SJCRH30 (cell line): ENCODE measurements at regions not wholly inside any gene's neighbourhood (a gene's known extent, or its start where the extent isn't known, plus 50 kb on each side); places are given as distances from the start of the nearest gene placed in this dataset.
"Not testable (repeated sequence)": the region's sequence is repeated elsewhere in the genome, so short reads cannot be mapped to it uniquely, and the experiment has no call there.

ENCODE experiments used
- DNase-seq, 2 experiments: peaks; one replicate each; pipeline ENCODE4 v3.0.0-alpha.2; 2015 to 2020
- H3K27ac ChIP-seq: fragments of 250-450 bp; sonication (Bioruptor Pico); 2 replicates; pipeline ENCODE4 v1.5.1; 2020; ENCODE audit warnings: mild to moderate bottlenecking, moderate library complexity
- H3K27me3 ChIP-seq: fragments of 250-450 bp; sonication (Bioruptor Pico); 2 replicates; pipeline ENCODE4 v1.5.1; 2020; ENCODE audit warnings: mild to moderate bottlenecking, moderate library complexity
- H3K36me3 ChIP-seq: fragments of 250-450 bp; sonication (Bioruptor Pico); 2 replicates; pipeline ENCODE4 v1.5.1; 2020; ENCODE audit warnings: mild to moderate bottlenecking, moderate library complexity
- H3K4me1 ChIP-seq: fragments of 250-450 bp; sonication (Bioruptor Pico); 2 replicates; pipeline ENCODE4 v1.5.1; 2020; ENCODE audit warnings: mild to moderate bottlenecking, moderate library complexity
- H3K4me3 ChIP-seq: fragments of 250-450 bp; sonication (Bioruptor Pico); 2 replicates; pipeline ENCODE4 v1.5.1; 2020; ENCODE audit warnings: mild to moderate bottlenecking, moderate library complexity
- H3K9me3 ChIP-seq: fragments of 250-450 bp; sonication (Bioruptor Pico); replicated peaks from 2 replicates; pipeline ENCODE4 v1.5.1; 2020; ENCODE audit warnings: mild to moderate bottlenecking, moderate library complexity

- H3K9me3 ChIP-seq = no peaks in the 10 kb centered on the region
- H3K4me1 ChIP-seq = no peaks in the 10 kb centered on the region
- no peak overlapping the region for H3K27ac ChIP-seq
- H3K27me3 ChIP-seq = no peaks in the 10 kb centered on the region
- H3K36me3 ChIP-seq = no peaks in the 10 kb centered on the region
- peak; percentile 27 to 56 for DNase-seq
- H3K4me3 ChIP-seq = no peak overlapping the region
These were observed 59.6 kb upstream of the MAN2A1 start for GRCh38 chr5:109630093-109630492.

- no peaks in the 10 kb centered on the region for H3K27me3 ChIP-seq
- H3K9me3 ChIP-seq = no peaks in the 10 kb centered on the region
- H3K4me3 ChIP-seq = no peak overlapping the region
- H3K4me1 ChIP-seq = no peaks in the 10 kb centered on the region
- no peak for DNase-seq
- H3K36me3 ChIP-seq = no peaks in the 10 kb centered on the region
- no peak overlapping the region for H3K27ac ChIP-seq
These were observed 61.1 kb upstream of the MAN2A1 start for GRCh38 chr5:109628591-109628990.

DNA sequence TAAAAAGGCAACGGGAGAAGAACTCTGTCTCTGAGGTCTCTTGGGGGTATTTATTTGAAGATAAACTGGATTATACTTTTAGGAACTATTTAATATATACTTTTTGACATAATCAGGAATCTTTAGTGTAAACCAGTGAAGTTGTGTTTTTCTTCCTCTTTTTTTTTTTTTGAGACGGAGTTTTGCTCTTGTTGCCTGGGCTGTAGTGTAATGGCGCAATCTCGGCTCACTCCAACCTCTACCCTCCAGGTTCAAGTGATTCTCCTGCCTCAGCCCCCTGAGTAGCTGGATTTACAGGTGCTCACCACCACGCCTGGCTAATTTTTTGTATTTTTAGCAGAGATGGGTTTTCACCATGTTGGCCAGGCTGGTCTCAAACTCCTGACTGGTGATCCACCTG is 68.5 kb upstream of the MAN2A1 start:
- not testable (repeated sequence) for H3K27me3 ChIP-seq, H3K36me3 ChIP-seq, DNase-seq, H3K27ac ChIP-seq, H3K4me1 ChIP-seq, H3K4me3 ChIP-seq, H3K9me3 ChIP-seq

- Histone ChIP-seq H3K27me3 (no peaks in the 10 kb centered on the region), H3K9me3 (no peaks in the 10 kb centered on the region), H3K36me3 (no peaks in the 10 kb centered on the region), H3K4me1 (peaks cover 4% of the 10 kb centered on the region; the same call in 1 of the 2 replicates), H3K4me3 (no peak overlapping the region), H3K27ac (no peak overlapping the region)
- no peak for DNase-seq
These were observed 69.1 kb upstream of the MAN2A1 start for GRCh38 chr5:109620651-109621050.

- H3K27ac ChIP-seq = no peak overlapping the region
- DNase-seq = no peak
- H3K4me1 ChIP-seq = peaks cover 4% of the 10 kb centered on the region; the same call in 1 of the 2 replicates
- no peaks in the 10 kb centered on the region for H3K27me3 ChIP-seq
- H3K9me3 ChIP-seq = no peaks in the 10 kb centered on the region
- H3K4me3 ChIP-seq = no peak overlapping the region
- no peaks in the 10 kb centered on the region for H3K36me3 ChIP-seq
These were observed 70.1 kb upstream of the MAN2A1 start for GRCh38 chr5:109619606-109620005.

DNA sequence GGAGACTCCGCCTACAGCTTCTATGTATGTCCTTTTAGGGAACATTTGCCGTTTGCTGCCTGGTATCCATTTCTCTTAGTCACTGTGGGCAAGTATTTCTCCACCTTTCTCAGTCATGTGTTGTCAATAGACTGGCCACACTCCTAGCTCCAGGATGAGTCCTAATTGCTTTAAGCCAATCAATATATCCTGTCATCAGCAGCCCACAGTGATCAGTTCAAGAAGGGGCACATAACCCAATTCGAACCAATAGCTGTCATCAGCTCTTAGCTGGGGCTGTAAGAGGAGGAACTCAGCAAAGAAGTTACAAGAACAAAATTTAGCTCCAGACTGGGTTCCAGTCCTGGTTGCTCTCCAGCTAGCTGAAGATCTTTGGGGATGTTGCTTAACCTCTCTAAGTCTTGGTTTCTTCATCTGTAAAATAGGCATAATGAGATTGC is 70.7 kb upstream of the MAN2A1 start:
- Histone ChIP-seq H3K9me3 (no peaks in the 10 kb centered on the region), H3K36me3 (no peaks in the 10 kb centered on the region), H3K27ac (no peak overlapping the region), H3K27me3 (no peaks in the 10 kb centered on the region), H3K4me3 (no peak overlapping the region), H3K4me1 (peaks cover 4% of the 10 kb centered on the region; the same call in 1 of the 2 replicates)
- DNase-seq = no peak

DNA sequence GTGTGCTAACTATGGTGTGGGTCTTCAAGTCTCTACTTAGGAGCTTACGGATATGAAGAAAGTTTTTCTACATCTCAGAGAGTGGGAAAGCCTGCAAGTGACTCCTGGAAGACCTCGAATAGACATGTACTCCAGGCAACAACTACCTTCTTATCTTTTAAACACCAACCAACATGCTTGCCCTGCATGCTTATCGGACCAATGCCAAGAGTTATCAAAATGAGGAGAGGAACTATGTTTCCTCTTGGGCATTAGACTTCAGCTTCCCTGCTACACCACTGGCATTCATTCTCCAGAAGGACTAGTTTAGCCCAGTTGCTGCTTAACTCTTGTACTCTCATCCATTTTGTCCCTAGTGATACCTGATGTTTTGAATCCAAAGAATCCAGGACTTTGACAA is 74.7 kb upstream of the MAN2A1 start:
- Histone ChIP-seq H3K9me3 (no peaks in the 10 kb centered on the region), H3K4me3 (no peak overlapping the region), H3K27ac (no peak overlapping the region), H3K4me1 (peaks cover 6% of the 10 kb centered on the region), H3K36me3 (no peaks in the 10 kb centered on the region), H3K27me3 (no peaks in the 10 kb centered on the region)
- DNase-seq = no peak

- H3K4me1 ChIP-seq = peaks cover 3% of the 10 kb centered on the region; the same call in 1 of the 2 replicates
- no peak for DNase-seq
- H3K4me3 ChIP-seq = no peak overlapping the region
- H3K27me3 ChIP-seq = no peaks in the 10 kb centered on the region
- no peak overlapping the region for H3K27ac ChIP-seq
- no peaks in the 10 kb centered on the region for H3K9me3 ChIP-seq
- no peaks in the 10 kb centered on the region for H3K36me3 ChIP-seq
These were observed 75.4 kb upstream of the MAN2A1 start for GRCh38 chr5:109614301-109614700.

DNA sequence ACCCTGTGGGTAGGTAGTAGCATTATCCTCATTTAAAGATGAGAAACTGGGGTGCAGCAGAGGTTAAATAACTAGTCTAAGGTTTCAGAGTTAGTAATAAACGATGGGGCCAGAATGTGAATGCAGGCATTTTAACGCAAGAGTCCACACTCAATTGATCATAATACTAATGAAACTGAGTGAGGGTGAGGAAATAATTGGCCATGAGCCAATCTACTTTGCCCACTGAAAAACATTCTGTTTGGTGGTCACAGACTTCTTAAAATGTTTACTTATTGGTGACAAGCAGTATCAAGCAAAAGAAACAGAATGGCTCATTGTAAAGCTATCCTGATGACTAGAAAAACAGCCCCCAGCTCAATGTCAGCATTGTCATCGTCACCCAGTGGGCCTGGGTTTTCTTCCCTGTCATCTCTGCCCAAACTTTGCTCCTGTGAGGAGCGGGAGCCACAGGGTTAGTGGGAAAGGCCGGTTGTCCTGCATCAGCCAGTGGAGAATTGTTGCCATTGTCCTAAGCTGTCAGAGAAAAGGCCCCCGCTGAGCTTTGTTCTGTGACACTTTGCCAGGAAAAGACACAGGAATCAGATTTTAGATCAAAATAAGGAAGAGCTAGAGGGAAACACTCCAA is 77.3 kb upstream of the MAN2A1 start:
- Histone ChIP-seq H3K4me3 (no peak overlapping the region), H3K36me3 (no peaks in the 10 kb centered on the region), H3K9me3 (no peaks in the 10 kb centered on the region), H3K27ac (no peak overlapping the region), H3K27me3 (no peaks in the 10 kb centered on the region), H3K4me1 (peaks cover 3% of the 10 kb centered on the region; the same call in 1 of the 2 replicates)
- peak in 1 of 2 experiments; percentile 18 for DNase-seq

DNA sequence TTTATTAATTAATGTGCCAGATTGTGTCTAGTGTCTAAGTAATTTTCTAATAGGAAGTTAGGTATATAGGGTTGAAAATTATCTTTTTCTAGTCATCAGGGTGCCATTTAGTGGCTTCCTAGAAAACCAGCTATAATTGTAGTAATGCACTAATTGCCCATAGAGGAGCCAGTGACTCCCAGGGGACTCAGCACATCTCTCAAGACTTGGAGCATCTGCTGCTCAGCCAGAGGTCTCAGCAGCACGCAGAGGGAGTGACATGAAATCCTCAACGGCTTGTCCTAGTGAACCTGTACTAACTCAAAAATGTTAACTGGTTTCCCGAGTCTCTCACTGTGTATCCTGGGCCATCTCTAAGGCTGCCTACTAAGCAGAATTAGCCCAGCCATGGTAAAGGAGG is 78.2 kb upstream of the MAN2A1 start:
- H3K27ac ChIP-seq = no peak overlapping the region
- H3K4me3 ChIP-seq = no peak overlapping the region
- H3K4me1 ChIP-seq = peaks cover 3% of the 10 kb centered on the region; the same call in 1 of the 2 replicates
- no peaks in the 10 kb centered on the region for H3K27me3 ChIP-seq
- H3K36me3 ChIP-seq = no peaks in the 10 kb centered on the region
- DNase-seq = peak; percentile 14 to 31
- H3K9me3 ChIP-seq = no peaks in the 10 kb centered on the region

DNA sequence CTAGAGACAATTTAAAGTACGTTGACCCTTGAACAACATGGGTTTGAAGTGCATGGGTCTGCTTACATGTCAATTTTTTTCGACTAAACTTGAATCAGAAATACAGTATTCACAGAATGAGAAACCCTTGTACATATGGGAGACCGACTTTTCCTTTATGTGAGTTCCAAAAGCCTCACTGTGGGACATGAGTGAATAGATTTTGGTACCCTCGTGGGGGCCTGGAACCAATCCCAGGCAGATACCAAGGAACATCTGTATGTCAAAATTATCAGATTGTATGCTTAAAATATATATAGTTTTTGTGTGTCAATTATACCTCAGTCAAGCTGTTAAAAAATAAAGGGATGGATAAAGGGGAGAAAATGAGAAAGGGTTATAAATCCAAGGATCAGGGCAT is 78.7 kb upstream of the MAN2A1 start:
- Histone ChIP-seq H3K9me3 (no peaks in the 10 kb centered on the region), H3K27ac (no peak overlapping the region), H3K4me1 (peaks cover 3% of the 10 kb centered on the region; the same call in 1 of the 2 replicates), H3K36me3 (no peaks in the 10 kb centered on the region), H3K4me3 (no peak overlapping the region), H3K27me3 (no peaks in the 10 kb centered on the region)
- no peak for DNase-seq

DNA sequence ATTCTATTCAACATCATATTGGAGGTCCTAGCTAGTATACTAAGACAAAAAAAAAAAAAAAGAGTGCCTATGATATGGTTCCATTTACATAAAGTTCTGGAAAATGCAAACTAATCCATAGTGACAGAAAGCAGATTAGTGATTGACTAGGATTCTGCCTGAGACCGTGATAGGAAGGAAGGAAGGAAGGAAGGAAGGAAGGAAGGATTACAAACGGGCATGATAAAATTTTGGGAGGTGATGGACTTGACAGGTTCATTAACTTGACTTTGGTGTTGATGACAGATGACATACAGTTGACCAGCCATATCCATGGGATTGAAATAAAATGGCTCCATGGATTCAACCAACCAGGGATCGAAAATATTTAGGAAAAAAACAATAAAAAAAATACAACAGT is 79.1 kb upstream of the MAN2A1 start:
- Histone ChIP-seq H3K36me3 (no peaks in the 10 kb centered on the region), H3K27ac (no peak overlapping the region), H3K27me3 (no peaks in the 10 kb centered on the region), H3K4me1 (peaks cover 3% of the 10 kb centered on the region; the same call in 1 of the 2 replicates), H3K9me3 (no peaks in the 10 kb centered on the region), H3K4me3 (no peak overlapping the region)
- no peak for DNase-seq

DNA sequence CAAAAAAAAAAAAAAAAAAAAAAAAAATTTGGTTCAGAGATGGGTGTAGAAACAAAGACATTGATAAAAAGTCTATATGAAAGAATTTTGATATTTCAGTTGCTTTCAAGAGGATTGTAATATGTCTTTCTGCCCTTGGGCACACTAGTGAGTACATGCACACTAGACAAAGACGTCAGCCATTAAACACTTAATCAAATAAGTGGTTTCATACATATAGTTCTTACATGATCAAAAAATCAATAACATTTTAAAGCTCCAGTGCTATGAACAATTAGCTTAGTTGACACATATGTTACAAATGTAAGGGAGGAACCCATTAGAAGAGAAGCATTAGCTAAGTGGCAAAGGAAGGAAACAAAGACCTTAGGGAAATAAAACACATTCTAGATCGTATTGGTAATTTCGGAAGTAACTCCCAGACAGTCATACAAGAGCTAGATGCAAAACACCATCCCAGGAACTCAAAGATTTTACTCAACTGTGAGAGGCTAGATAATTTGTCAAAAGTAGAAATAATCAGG is 84.5 kb upstream of the MAN2A1 start:
- DNase-seq = no peak
- Histone ChIP-seq H3K27me3 (no peaks in the 10 kb centered on the region), H3K27ac (no peak overlapping the region), H3K4me3 (no peak overlapping the region), H3K36me3 (no peaks in the 10 kb centered on the region), H3K4me1 (peaks cover 9% of the 10 kb centered on the region; the same call in 1 of the 2 replicates), H3K9me3 (no peaks in the 10 kb centered on the region)

GRCh38 chr5:109604758-109605157 is 85.0 kb upstream of the MAN2A1 start:
- DNase-seq = no peak

GRCh38 chr5:109601736-109602135 is 88.0 kb upstream of the MAN2A1 start:
- Histone ChIP-seq H3K27me3 (no peaks in the 10 kb centered on the region), H3K27ac (no peak overlapping the region; the same call in 1 of the 2 replicates), H3K36me3 (no peaks in the 10 kb centered on the region), H3K9me3 (no peaks in the 10 kb centered on the region), H3K4me3 (no peak overlapping the region), H3K4me1 (peaks cover 9% of the 10 kb centered on the region; the same call in 1 of the 2 replicates)
- peak; percentile 65 to 74 for DNase-seq

More at GRCh38 chr5:109604758-109605157, 85.0 kb upstream of the MAN2A1 start:
- peaks cover 9% of the 10 kb centered on the region; the same call in 1 of the 2 replicates for H3K4me1 ChIP-seq
- no peaks in the 10 kb centered on the region for H3K27me3 ChIP-seq
- no peak overlapping the region for H3K27ac ChIP-seq
- H3K9me3 ChIP-seq = no peaks in the 10 kb centered on the region
- H3K4me3 ChIP-seq = no peak overlapping the region
- H3K36me3 ChIP-seq = no peaks in the 10 kb centered on the region

- H3K27me3 ChIP-seq = no peaks in the 10 kb centered on the region
- H3K9me3 ChIP-seq = no peaks in the 10 kb centered on the region
- H3K36me3 ChIP-seq = no peaks in the 10 kb centered on the region
- peaks cover 9% of the 10 kb centered on the region; the same call in 1 of the 2 replicates for H3K4me1 ChIP-seq
- no peak overlapping the region for H3K4me3 ChIP-seq
- H3K27ac ChIP-seq = no peak overlapping the region
- DNase-seq = no peak
These were observed 91.8 kb upstream of the MAN2A1 start for GRCh38 chr5:109597893-109598292.
